Brain microvascular endothelial cell (primary cell): ENCODE measurements at regions not wholly inside any gene's neighbourhood (a gene's known extent, or its start where the extent isn't known, plus 50 kb on each side); places are given as distances from the start of the nearest gene placed in this dataset.

ENCODE experiments used
- DNase-seq: peaks from one replicate; pipeline ENCODE4 v3.0.0-alpha.2; 2020
- H3K27ac ChIP-seq: fragments of 250-450 bp; sonication (Bioruptor Pico); 2 replicates; pipeline ENCODE4 v1.5.1; 2020; ENCODE audit warnings: mild to moderate bottlenecking, moderate library complexity
- H3K27me3 ChIP-seq: fragments of 250-450 bp; sonication (Bioruptor Pico); replicated peaks from 2 replicates; pipeline ENCODE4 v1.5.1; 2020; ENCODE audit warnings: mild to moderate bottlenecking
- H3K36me3 ChIP-seq: fragments of 250-450 bp; sonication (Bioruptor Pico); replicated peaks from 2 replicates; pipeline ENCODE4 v1.5.1; 2020; ENCODE audit warnings: mild to moderate bottlenecking
- H3K4me3 ChIP-seq: 2 replicates; pipeline ENCODE4 v1.5.1; 2011; ENCODE audit warnings: low read depth, mild to moderate bottlenecking, control low read depth, low read length, moderate library complexity
- in situ Hi-C: cut with HindIII; loops from 2 replicates; pipeline ENCODE4 v1.10.0; 2017; ENCODE audit warnings: low sequenced_read_pairs, low pct_ligation_motif_present
- TF ChIP-seq, protein P1 (sequence below): IDR thresholded peaks from 2 replicates; pipeline ENCODE4 v1.5.1; 2011; ENCODE audit warnings: low read depth, mild to moderate bottlenecking, moderate library complexity, low read length, control low read depth, inconsistent platforms; ENCODE audit errors: missing control alignments

DNA sequence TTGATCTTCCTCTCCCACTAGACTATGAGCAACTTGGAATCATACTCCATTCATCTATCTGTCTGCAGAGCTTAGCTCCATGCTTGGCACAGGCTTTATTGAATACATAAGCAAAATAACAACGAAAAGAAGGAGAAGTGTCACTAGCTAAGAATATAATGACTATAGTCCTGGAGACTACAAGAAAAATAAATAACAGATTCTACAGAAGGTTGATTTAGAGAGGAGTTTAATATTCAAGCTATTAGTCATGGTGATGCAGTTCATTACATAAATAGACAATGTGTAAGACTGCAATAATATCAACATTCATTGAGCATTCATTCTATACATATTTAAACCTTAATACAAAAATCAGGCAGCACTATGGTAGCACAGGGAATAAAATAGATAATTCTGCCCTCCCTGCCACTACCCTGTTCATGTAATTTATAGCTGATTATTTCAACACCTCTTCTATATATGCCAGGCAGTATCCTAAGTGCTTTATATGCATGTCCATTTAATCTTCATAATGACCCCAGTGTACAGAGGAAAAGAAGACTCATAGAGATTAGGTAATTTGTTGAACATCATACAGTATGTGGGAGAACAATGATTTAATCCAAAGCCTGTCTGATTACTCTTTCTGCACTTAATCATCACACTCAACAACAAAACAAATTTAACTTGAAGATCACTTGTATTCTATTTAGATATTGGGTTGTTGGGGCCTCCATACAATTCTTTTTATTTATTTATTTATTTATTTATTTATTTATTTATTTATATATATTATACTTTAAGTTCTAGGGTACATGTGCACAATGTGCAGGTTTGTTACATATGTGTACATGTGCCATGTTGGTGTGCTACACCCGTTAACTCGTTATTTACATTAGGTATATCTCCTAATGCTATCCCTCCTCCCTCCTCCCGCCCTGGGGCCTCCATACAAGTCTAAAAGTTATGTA, 165.3 kb downstream of the RNF152 start:
- Histone ChIP-seq H3K4me3 (no peak overlapping the region), H3K27ac (peak overlapping the region; percentile 36), H3K36me3 (no peaks in the 10 kb centered on the region), H3K27me3 (no peaks in the 10 kb centered on the region)
- DNase-seq, result no peak
- in situ Hi-C loops, result no loop called here
- TF ChIP-seq, protein P1, sequence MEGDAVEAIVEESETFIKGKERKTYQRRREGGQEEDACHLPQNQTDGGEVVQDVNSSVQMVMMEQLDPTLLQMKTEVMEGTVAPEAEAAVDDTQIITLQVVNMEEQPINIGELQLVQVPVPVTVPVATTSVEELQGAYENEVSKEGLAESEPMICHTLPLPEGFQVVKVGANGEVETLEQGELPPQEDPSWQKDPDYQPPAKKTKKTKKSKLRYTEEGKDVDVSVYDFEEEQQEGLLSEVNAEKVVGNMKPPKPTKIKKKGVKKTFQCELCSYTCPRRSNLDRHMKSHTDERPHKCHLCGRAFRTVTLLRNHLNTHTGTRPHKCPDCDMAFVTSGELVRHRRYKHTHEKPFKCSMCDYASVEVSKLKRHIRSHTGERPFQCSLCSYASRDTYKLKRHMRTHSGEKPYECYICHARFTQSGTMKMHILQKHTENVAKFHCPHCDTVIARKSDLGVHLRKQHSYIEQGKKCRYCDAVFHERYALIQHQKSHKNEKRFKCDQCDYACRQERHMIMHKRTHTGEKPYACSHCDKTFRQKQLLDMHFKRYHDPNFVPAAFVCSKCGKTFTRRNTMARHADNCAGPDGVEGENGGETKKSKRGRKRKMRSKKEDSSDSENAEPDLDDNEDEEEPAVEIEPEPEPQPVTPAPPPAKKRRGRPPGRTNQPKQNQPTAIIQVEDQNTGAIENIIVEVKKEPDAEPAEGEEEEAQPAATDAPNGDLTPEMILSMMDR, result no peak

DNA sequence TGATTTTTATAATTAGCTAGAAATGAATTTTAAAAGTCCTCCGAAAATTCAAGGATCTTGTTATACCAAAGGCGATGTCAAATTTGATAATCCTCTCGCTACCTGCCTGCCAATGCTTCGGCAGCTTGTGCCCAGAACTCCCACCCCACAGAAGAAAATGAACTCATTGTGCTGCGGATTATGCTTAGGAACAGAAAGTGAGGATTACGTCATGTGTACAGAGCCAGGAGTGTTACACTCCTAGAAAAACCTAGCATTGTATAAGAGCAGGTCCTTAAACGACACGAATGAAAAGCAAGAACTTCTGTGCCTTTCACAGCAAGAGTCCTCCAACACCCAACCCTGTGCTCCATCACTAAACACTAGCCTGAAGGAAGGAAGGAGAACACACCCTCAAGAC, 168.3 kb downstream of the RNF152 start:
- no peaks in the 10 kb centered on the region for H3K27me3 ChIP-seq
- TF ChIP-seq, protein P1, result no peak
- in situ Hi-C loops, result no loop called here

DNA sequence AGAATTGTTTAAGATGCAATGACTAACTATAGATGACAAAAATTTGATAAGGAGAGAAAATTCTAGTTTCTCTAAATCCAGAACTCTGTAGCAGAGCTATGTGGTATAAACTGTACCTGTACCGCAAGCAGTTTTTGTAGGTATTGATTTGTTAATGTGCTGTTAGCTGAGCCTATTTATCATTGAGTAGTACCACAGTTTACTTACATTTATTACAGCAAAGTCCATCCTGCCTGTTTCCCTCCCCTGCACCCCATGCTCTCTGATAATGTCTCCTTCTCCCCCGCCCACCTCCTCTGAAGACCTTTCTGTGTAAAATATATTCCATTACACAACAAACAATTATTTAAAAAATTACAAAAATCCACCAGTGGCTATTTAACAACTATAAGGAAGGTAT, 170.6 kb downstream of the RNF152 start:
- Histone ChIP-seq H3K36me3 (no peaks in the 10 kb centered on the region), H3K27me3 (no peaks in the 10 kb centered on the region), H3K4me3 (no peak overlapping the region), H3K27ac (no peak overlapping the region)
- TF ChIP-seq, protein P1, result no peak
- in situ Hi-C loops, result no loop called here
- no peak for DNase-seq

More for the DNA sequence above, 168.3 kb downstream of the RNF152 start:
- no peaks in the 10 kb centered on the region for H3K36me3 ChIP-seq
- no peak overlapping the region for H3K27ac ChIP-seq
- no peak for DNase-seq
- H3K4me3 ChIP-seq, result no peak overlapping the region

DNA sequence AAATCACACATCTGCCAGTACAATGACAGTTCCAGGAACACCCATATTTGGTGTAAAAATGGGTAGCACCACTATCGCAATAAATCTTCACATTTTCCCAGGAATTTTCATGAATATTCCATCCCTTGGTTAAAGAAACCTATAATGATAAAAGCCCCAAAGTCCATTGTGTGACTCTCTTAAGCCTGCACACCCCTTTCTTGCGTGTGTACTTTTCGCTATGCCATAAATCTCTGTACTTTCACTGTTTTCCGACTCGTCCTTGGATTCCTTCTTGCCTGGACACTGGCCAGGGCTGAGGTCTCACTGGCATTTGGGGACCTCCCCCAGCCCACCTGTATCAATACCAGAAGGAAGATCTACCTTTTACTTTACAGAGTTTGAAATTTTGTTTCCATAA, 172.3 kb downstream of the RNF152 start:
- no peak for DNase-seq
- TF ChIP-seq, protein P1, result no peak
- H3K36me3 ChIP-seq, result no peaks in the 10 kb centered on the region
- in situ Hi-C loops, result no loop called here
- no peak overlapping the region for H3K27ac ChIP-seq
- no peak overlapping the region for H3K4me3 ChIP-seq
- no peaks in the 10 kb centered on the region for H3K27me3 ChIP-seq

DNA sequence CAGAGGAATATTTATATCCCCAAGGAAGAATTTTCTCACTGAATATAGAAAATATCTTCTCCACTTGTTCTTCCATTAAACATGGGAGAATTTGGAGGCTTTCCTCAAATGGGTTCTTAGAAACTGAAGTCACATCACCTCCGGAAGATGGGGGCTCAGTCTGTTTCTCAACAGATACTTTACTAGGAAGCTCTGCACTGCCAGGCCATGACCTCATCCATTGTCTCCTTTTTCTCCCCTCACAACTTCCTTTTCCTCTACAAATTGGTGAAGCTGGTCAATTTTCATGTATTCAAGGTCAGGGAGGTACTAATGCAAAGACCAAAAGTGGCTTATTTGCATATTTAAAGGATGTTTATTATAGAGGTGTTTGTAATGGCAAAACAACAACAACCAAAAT, 173.1 kb downstream of the RNF152 start:
- TF ChIP-seq, protein P1, result no peak
- Histone ChIP-seq H3K36me3 (no peaks in the 10 kb centered on the region), H3K27ac (no peak overlapping the region), H3K27me3 (no peaks in the 10 kb centered on the region), H3K4me3 (no peak overlapping the region)
- in situ Hi-C loops, result no loop called here
- no peak for DNase-seq
